ENCODE measurements at regions not wholly inside any gene's neighbourhood (a gene's known extent, or its start where the extent isn't known, plus 50 kb on each side); places are given as distances from the start of the nearest gene placed in this dataset.

DNA sequence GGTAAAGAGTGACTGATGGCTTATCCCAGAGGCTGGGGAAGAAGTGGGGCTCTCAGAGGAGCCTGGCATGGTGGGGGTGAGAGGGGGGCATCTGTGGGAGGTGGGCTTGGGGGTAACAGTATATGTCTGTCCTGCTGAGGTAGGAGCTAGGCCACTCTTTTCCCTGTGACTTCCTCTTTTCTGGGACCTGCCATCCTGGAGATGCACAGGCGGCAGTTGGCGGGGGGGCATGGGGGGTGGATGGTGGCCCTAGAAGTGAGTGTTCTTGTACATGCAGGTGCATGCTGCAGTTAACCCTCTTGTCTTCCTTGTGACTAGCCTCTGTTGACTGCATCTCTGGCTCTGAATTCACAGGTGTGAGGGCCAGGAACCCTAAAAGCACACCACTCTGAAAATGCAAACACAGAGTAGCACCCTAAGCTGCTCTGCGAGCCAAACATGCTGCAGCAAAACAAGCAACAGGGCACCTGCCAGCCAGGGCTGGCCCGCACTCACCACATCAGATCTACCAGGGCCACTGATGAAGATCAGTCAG is 123.8 kb upstream of the SHB start:
- no peak for TF ChIP-seq CTCF (IDR thresholded peaks at IDR 0.05)
- TF ChIP-seq SIN3A (IDR thresholded peaks at IDR 0.05; ENCODE audit: borderline replicate concordance, insufficient read depth, low read depth, low read length), result no peak
- TF ChIP-seq, protein P1, sequence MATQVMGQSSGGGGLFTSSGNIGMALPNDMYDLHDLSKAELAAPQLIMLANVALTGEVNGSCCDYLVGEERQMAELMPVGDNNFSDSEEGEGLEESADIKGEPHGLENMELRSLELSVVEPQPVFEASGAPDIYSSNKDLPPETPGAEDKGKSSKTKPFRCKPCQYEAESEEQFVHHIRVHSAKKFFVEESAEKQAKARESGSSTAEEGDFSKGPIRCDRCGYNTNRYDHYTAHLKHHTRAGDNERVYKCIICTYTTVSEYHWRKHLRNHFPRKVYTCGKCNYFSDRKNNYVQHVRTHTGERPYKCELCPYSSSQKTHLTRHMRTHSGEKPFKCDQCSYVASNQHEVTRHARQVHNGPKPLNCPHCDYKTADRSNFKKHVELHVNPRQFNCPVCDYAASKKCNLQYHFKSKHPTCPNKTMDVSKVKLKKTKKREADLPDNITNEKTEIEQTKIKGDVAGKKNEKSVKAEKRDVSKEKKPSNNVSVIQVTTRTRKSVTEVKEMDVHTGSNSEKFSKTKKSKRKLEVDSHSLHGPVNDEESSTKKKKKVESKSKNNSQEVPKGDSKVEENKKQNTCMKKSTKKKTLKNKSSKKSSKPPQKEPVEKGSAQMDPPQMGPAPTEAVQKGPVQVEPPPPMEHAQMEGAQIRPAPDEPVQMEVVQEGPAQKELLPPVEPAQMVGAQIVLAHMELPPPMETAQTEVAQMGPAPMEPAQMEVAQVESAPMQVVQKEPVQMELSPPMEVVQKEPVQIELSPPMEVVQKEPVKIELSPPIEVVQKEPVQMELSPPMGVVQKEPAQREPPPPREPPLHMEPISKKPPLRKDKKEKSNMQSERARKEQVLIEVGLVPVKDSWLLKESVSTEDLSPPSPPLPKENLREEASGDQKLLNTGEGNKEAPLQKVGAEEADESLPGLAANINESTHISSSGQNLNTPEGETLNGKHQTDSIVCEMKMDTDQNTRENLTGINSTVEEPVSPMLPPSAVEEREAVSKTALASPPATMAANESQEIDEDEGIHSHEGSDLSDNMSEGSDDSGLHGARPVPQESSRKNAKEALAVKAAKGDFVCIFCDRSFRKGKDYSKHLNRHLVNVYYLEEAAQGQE (IDR thresholded peaks at IDR 0.05; ENCODE audit: insufficient read depth in 1 of 2, low read depth in 2 of 2, low read length in 1 of 2), result no peak
